Caco-2 (cell line): ENCODE measurements at regions not wholly inside any gene's neighbourhood (a gene's known extent, or its start where the extent isn't known, plus 50 kb on each side); places are given as distances from the start of the nearest gene placed in this dataset.

Experiments used
- BruUV-seq: library from RNA; stranded (reverse); fragments of 400-500 nt; replicated peaks from 2 replicates; lab custom pipeline; 2021; lab: Mats Ljungman, UMichigan
- CTCF ChIA-PET: fragments of 300-600 bp; sonication (Branson Sonifier 250); formaldehyde crosslinking; loops from one replicate; lab custom pipeline; 2022; ENCODE audit warnings: antibody characterized with exemption; lab: Charles Lee
- POLR2A ChIA-PET: fragments of 300-600 bp; sonication (Branson Sonifier 250); formaldehyde crosslinking; loops from one replicate; lab custom pipeline; 2022; ENCODE audit warnings: antibody characterized with exemption; lab: Charles Lee
- DNase-seq, 2 experiments: peaks; one replicate each; pipeline versions ENCODE4 v3.0.0 to v3.0.0-alpha.2; 2020 to 2022
- H3K27me3 ChIP-seq: replicated peaks from 2 replicates; pipeline ENCODE4 v1.6.0; 2011; ENCODE audit warnings: low read length; ENCODE audit not compliant: control insufficient read depth, insufficient read depth
- H3K36me3 ChIP-seq: 2 replicates; pipeline ENCODE4 v1.5.1; 2011; ENCODE audit warnings: low read length; ENCODE audit not compliant: control insufficient read depth, insufficient read depth
- H3K4me1 ChIP-seq: fragments of 250-450 bp; sonication (Bioruptor Pico); 2 replicates; pipeline ENCODE4 v1.5.1; 2020; ENCODE audit warnings: mild to moderate bottlenecking
- H3K4me3 ChIP-seq: 2 replicates; pipeline ENCODE4 v1.5.1; 2011; ENCODE audit warnings: low read depth, mild to moderate bottlenecking, control low read depth, low read length
- H3K9me3 ChIP-seq: fragments of 250-450 bp; sonication (Bioruptor Pico); 2 replicates; pipeline ENCODE4 v1.5.1; 2020; ENCODE audit warnings: mild to moderate bottlenecking, moderate library complexity
- H3K27ac Mint-ChIP-seq: one replicate; pipeline ENCODE4 v1.8.0; 2022; ENCODE audit warnings: mixed read lengths; ENCODE audit not compliant: unreplicated experiment
- H3K27me3 Mint-ChIP-seq: one replicate; pipeline ENCODE4 v1.8.0; 2022; ENCODE audit warnings: mixed read lengths; ENCODE audit not compliant: insufficient read depth, unreplicated experiment
- H3K36me3 Mint-ChIP-seq: one replicate; pipeline ENCODE4 v1.8.0; 2022; ENCODE audit warnings: mild to moderate bottlenecking, mixed read lengths; ENCODE audit not compliant: insufficient read depth, unreplicated experiment
- H3K4me1 Mint-ChIP-seq: one replicate; pipeline ENCODE4 v1.8.0; 2022; ENCODE audit warnings: low read depth, mixed read lengths; ENCODE audit not compliant: unreplicated experiment
- H3K4me3 Mint-ChIP-seq: one replicate; pipeline ENCODE4 v1.8.0; 2022; ENCODE audit warnings: mild to moderate bottlenecking, moderate library complexity, mixed read lengths; ENCODE audit not compliant: unreplicated experiment
- H3K9me3 Mint-ChIP-seq: one replicate; pipeline ENCODE4 v1.8.0; 2022; ENCODE audit warnings: mixed read lengths; ENCODE audit not compliant: unreplicated experiment
- CTCF ChIP-seq, 2 experiments: fragments of 200-600 bp in 1 of 2; IDR thresholded peaks; 1 replicate in 1 of 2; 2 replicates in 1 of 2; pipeline versions ENCODE4 v1.5.1 to v1.8.0; 2011 to 2022; ENCODE audit warnings: antibody characterized with exemption in 1 of 2, control low read depth in 1 of 2, inconsistent platforms in 1 of 2, low read depth in 1 of 2, low read length in 1 of 2, mild to moderate bottlenecking in 1 of 2, moderate library complexity in 1 of 2; ENCODE audit not compliant: insufficient read depth in 1 of 2, severe bottlenecking in 1 of 2, unreplicated experiment in 1 of 2
- intact Hi-C: fragments of 100-400 bp; cut with micrococcal nuclease; formaldehyde crosslinking; loops from one replicate; pipeline ENCODE4 v1.10.0; 2022; ENCODE audit not compliant: unreplicated experiment

GRCh38 chr6:166052837-166053236, 114.8 kb downstream of the TBXT start:
- Histone ChIP-seq H3K4me1 (no peaks in the 10 kb centered on the region), H3K9me3 (peaks cover 10% of the 10 kb centered on the region), H3K4me3 (no peak overlapping the region), H3K27me3 (no peaks in the 10 kb centered on the region), H3K36me3 (no peaks in the 10 kb centered on the region)
- POLR2A ChIA-PET = no interaction called here
- TF ChIP-seq CTCF (IDR thresholded peaks at IDR 0.05; ENCODE audit: insufficient read depth in 1 of 2, low read depth in 1 of 2, low read length in 1 of 2, severe bottlenecking in 1 of 2, unreplicated experiment in 1 of 2) = no peak
- H3K4me3 Mint-ChIP-seq = no peak overlapping the region
- CTCF ChIA-PET = no interaction called here
- no TSS peak for BruUV-seq
- intact Hi-C loops = no loop called here
- H3K36me3 Mint-ChIP-seq = no peaks in the 10 kb centered on the region
- H3K27ac Mint-ChIP-seq = no peak overlapping the region
- peaks cover 53% of the 10 kb centered on the region for H3K9me3 Mint-ChIP-seq
- H3K4me1 Mint-ChIP-seq = peaks cover 4% of the 10 kb centered on the region
- H3K27me3 Mint-ChIP-seq = no peaks in the 10 kb centered on the region
- DNase-seq = no peak

GRCh38 chr6:166050559-166050958, 117.1 kb downstream of the TBXT start:
- no peak for TF ChIP-seq CTCF (IDR thresholded peaks at IDR 0.05; ENCODE audit: insufficient read depth in 1 of 2, low read depth in 1 of 2, low read length in 1 of 2, severe bottlenecking in 1 of 2, unreplicated experiment in 1 of 2)
- CTCF ChIA-PET = no interaction called here
- intact Hi-C loops = no loop called here
- H3K27me3 Mint-ChIP-seq = no peaks in the 10 kb centered on the region
- no TSS peak for BruUV-seq
- POLR2A ChIA-PET = no interaction called here
- Histone ChIP-seq H3K4me1 (no peaks in the 10 kb centered on the region), H3K9me3 (peaks cover 10% of the 10 kb centered on the region), H3K27me3 (no peaks in the 10 kb centered on the region), H3K36me3 (no peaks in the 10 kb centered on the region), H3K4me3 (no peak overlapping the region)
- DNase-seq = no peak
- no peaks in the 10 kb centered on the region for H3K4me1 Mint-ChIP-seq
- no peaks in the 10 kb centered on the region for H3K36me3 Mint-ChIP-seq
- no peak overlapping the region for H3K27ac Mint-ChIP-seq
- H3K9me3 Mint-ChIP-seq = peaks cover 38% of the 10 kb centered on the region
- no peak overlapping the region for H3K4me3 Mint-ChIP-seq

- Mint-ChIP-seq H3K27ac (no peak overlapping the region), H3K36me3 (no peaks in the 10 kb centered on the region), H3K4me3 (no peak overlapping the region), H3K4me1 (no peaks in the 10 kb centered on the region), H3K27me3 (no peaks in the 10 kb centered on the region), H3K9me3 (peaks cover 6% of the 10 kb centered on the region)
- no peak for TF ChIP-seq CTCF (IDR thresholded peaks at IDR 0.05; ENCODE audit: insufficient read depth in 1 of 2, low read depth in 1 of 2, low read length in 1 of 2, severe bottlenecking in 1 of 2, unreplicated experiment in 1 of 2)
- Histone ChIP-seq H3K36me3 (no peaks in the 10 kb centered on the region), H3K9me3 (no peaks in the 10 kb centered on the region), H3K4me1 (no peaks in the 10 kb centered on the region), H3K4me3 (no peak overlapping the region), H3K27me3 (no peaks in the 10 kb centered on the region)
- CTCF ChIA-PET = no interaction called here
- POLR2A ChIA-PET = no interaction called here
- BruUV-seq = no TSS peak
- intact Hi-C loops = no loop called here
- no peak for DNase-seq
Observed at GRCh38 chr6:166046982-166047381, 120.7 kb downstream of the TBXT start.
